Adrenal gland (tissue), 9 donors: ENCODE measurements at regions not wholly inside any gene's neighbourhood (a gene's known extent, or its start where the extent isn't known, plus 50 kb on each side); places are given as distances from the start of the nearest gene placed in this dataset.

Experiments
- DNase-seq, 7 donors: peaks; one replicate each; pipeline ENCODE4 v3.0.0-alpha.2; 2019 to 2020
- H3K27ac ChIP-seq, 5 donors: fragments of 200-600 bp; sonication (generic) in 4 of 5; 1 replicate in 3 of 5; 2 replicates in 2 of 5; pipeline versions ENCODE4 v1.5.1 to v1.8.0; 2016 to 2020; ENCODE audit warnings: mild to moderate bottlenecking in 1 of 5
- H3K27me3 ChIP-seq: fragments of 200-600 bp; 2 replicates; pipeline ENCODE4 v1.8.0; 2021
- H3K36me3 ChIP-seq, 2 donors: fragments of 200-600 bp; replicated peaks in 1 of 2; 1 replicate in 1 of 2; 2 replicates in 1 of 2; pipeline versions ENCODE4 v1.5.1 to v1.8.0; 2018 to 2022
- H3K4me1 ChIP-seq, 2 donors: fragments of 200-600 bp; replicated peaks in 1 of 2; 1 replicate in 1 of 2; 2 replicates in 1 of 2; pipeline versions ENCODE4 v1.5.1 to v1.8.0; 2018 to 2021
- H3K4me3 ChIP-seq, 4 donors: fragments of 200-600 bp; sonication (generic) in 3 of 4; one replicate each; pipeline ENCODE4 v1.5.1; 2016 to 2018
- H3K9me3 ChIP-seq, 3 donors: fragments of 200-600 bp; sonication (generic) in 1 of 3; replicated peaks in 1 of 3; 1 replicate in 2 of 3; 2 replicates in 1 of 3; pipeline versions ENCODE4 v1.5.1 to v1.8.0; 2016 to 2021
- CTCF ChIP-seq, 6 experiments: fragments of 450-650 bp in 4 of 6; fragments of 200-600 bp in 2 of 6; sonication (generic) in 1 of 6; IDR thresholded peaks; 1 replicate in 5 of 6; 2 replicates in 1 of 6; pipeline versions ENCODE4 v1.5.1 to v1.8.0; 2016 to 2021; ENCODE audit warnings: antibody characterized with exemption in 6 of 6, mild to moderate bottlenecking in 2 of 6, moderate library complexity in 1 of 6
- POLR2A ChIP-seq, 2 donors: fragments of 450-650 bp; IDR thresholded peaks; one replicate each; pipeline ENCODE4 v1.6.1; 2017; ENCODE audit warnings: antibody characterized with exemption in 2 of 2, mild to moderate bottlenecking in 2 of 2, moderate library complexity in 1 of 2
- WGBS, 4 donors: extraction: QIAGEN DNeasy Blood & Tissue Kit in 2 of 4; methylation state at CpG; one replicate each; pipeline versions ENCODE4 v1.1.5 to v1.1.7; 2013 to 2017; 5-methylcytosine and 5-hydroxymethylcytosine counted together
- intact Hi-C, 2 donors: fragments of 100-400 bp; cut with DNase I; formaldehyde crosslinking; loops; one replicate each; pipeline versions ENCODE4 v1.14.1 to v1.15.0; 2022 to 2023
- donor health status: healthy with polysubstance abuse.
- donor health status: Bipolar disorder and iron deficiency.
- donor health status: DM: yes; HTN: yes; CAD: no.
- donor health status: DM: no; HTN: no; CAD: no.
- donor health status: DM: no; HTN: no; CAD: no.

GRCh38 chr2:180677200-180677599, 303.2 kb upstream of the UBE2E3 start:
- Histone ChIP-seq H3K36me3 (no peaks in the 10 kb centered on the region), H3K4me1 (no peaks in the 10 kb centered on the region), H3K9me3 (peaks cover 0 to 4% (median 0%) of the 10 kb centered on the region in 3 donors), H3K4me3 (no peak overlapping the region), H3K27me3 (no peaks in the 10 kb centered on the region), H3K27ac (no peak overlapping the region)
- TF ChIP-seq CTCF (IDR thresholded peaks at IDR 0.05) (no peak), POLR2A (IDR thresholded peaks at IDR 0.05) (no peak)
- intact Hi-C loops, result no loop called here
- 57 to 66% (median 61%) methylated on average over 3 of the region's 3 CpGs for WGBS, 4 donors
- DNase-seq, result no peak

GRCh38 chr2:180676520-180677025, 303.8 kb upstream of the UBE2E3 start:
- DNase-seq, result no peak
- Histone ChIP-seq H3K27me3 (no peaks in the 10 kb centered on the region), H3K27ac (no peak overlapping the region), H3K4me1 (no peaks in the 10 kb centered on the region), H3K9me3 (no peaks in the 10 kb centered on the region), H3K36me3 (no peaks in the 10 kb centered on the region), H3K4me3 (no peak overlapping the region)
- WGBS, 4 donors, result 81 to 96% (median 86%) methylated on average over 1 of the region's 1 CpG
- TF ChIP-seq POLR2A (IDR thresholded peaks at IDR 0.05) (no peak), CTCF (IDR thresholded peaks at IDR 0.05) (no peak)
- intact Hi-C loops, result no loop called here

DNA sequence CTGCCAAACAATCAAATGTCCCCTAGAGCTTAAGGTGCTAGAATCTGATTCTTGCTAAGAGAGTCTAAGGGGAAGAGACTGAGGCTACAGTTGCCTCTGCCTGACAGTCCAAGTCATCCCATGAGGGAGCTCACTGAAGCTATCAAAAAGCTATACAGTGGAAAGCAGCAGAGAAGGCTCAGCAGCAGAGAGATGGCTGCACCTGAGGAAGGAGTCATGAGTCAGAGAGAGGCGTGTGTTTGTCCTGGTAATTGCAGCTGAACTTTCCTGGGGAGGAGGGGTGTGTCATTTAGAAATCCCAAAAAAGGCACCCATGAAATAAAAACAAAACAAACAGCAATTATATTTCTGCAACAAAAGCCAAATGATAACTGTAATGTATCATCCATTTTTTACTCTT, 305.2 kb upstream of the UBE2E3 start:
- no peaks in the 10 kb centered on the region for H3K27me3 ChIP-seq
- intact Hi-C loops, result no loop called here
- no peak for TF ChIP-seq CTCF (IDR thresholded peaks at IDR 0.05)
- no peak for TF ChIP-seq POLR2A (IDR thresholded peaks at IDR 0.05)

GRCh38 chr2:180672377-180672776, 308.0 kb upstream of the UBE2E3 start:
- Histone ChIP-seq H3K36me3 (no peaks in the 10 kb centered on the region), H3K9me3 (no peaks in the 10 kb centered on the region), H3K27ac (no peak overlapping the region), H3K4me3 (no peak overlapping the region), H3K4me1 (no peaks in the 10 kb centered on the region), H3K27me3 (no peaks in the 10 kb centered on the region)
- no peak for DNase-seq
- whole genome bisulfite sequencing, 4 donors, result 26 to 43% (median 33%) methylated on average over 1 of the region's 1 CpG
- TF ChIP-seq POLR2A (IDR thresholded peaks at IDR 0.05) (no peak), CTCF (IDR thresholded peaks at IDR 0.05) (no peak)
- intact Hi-C loops, result no loop called here

More for the DNA sequence above, 305.2 kb upstream of the UBE2E3 start:
- H3K4me1 ChIP-seq, result no peaks in the 10 kb centered on the region
- H3K9me3 ChIP-seq, result no peaks in the 10 kb centered on the region
- no peak overlapping the region for H3K4me3 ChIP-seq
- H3K27ac ChIP-seq, result no peak overlapping the region
- 21 to 69% (median 41%) methylated on average over 1 of the region's 1 CpG for WGBS, 4 donors
- no peaks in the 10 kb centered on the region for H3K36me3 ChIP-seq
- DNase-seq, result no peak
